Sigmoid colon (tissue), 4 donors: ENCODE measurements at regions not wholly inside any gene's neighbourhood (a gene's known extent, or its start where the extent isn't known, plus 50 kb on each side); places are given as distances from the start of the nearest gene placed in this dataset.

ENCODE experiments used
- CTCF ChIP-seq, 4 experiments: fragments of 450-650 bp in 3 of 4; fragments of 200-600 bp in 1 of 4; IDR thresholded peaks; one replicate each; pipeline ENCODE4 v1.5.1; 2016 to 2019; ENCODE audit warnings: antibody characterized with exemption in 4 of 4, mild to moderate bottlenecking in 3 of 4, moderate library complexity in 2 of 4
- POLR2A ChIP-seq, 2 donors: fragments of 450-650 bp; IDR thresholded peaks; one replicate each; pipeline ENCODE4 v1.6.1; 2016; ENCODE audit warnings: antibody characterized with exemption in 2 of 2, mild to moderate bottlenecking in 2 of 2, moderate library complexity in 2 of 2
- POLR2AphosphoS5 ChIP-seq, 4 donors: sonication (generic); formaldehyde crosslinking; IDR thresholded peaks; one replicate each; pipeline ENCODE4 v1.6.1; 2017; ENCODE audit warnings: antibody characterized with exemption in 4 of 4

- no peak for TF ChIP-seq CTCF (IDR thresholded peaks at IDR 0.05)
- no peak for TF ChIP-seq POLR2A (IDR thresholded peaks at IDR 0.05)
- no peak for TF ChIP-seq POLR2AphosphoS5 (IDR thresholded peaks at IDR 0.05)
Observed at GRCh38 chrX:149069899-149070298, 435.2 kb downstream of the IDS start.
